ENCODE measurements at regions not wholly inside any gene's neighbourhood (a gene's known extent, or its start where the extent isn't known, plus 50 kb on each side); places are given as distances from the start of the nearest gene placed in this dataset.
"Not testable (repeated sequence)": the region's sequence is repeated elsewhere in the genome, so short reads cannot be mapped to it uniquely, and the experiment has no call there.

DNA sequence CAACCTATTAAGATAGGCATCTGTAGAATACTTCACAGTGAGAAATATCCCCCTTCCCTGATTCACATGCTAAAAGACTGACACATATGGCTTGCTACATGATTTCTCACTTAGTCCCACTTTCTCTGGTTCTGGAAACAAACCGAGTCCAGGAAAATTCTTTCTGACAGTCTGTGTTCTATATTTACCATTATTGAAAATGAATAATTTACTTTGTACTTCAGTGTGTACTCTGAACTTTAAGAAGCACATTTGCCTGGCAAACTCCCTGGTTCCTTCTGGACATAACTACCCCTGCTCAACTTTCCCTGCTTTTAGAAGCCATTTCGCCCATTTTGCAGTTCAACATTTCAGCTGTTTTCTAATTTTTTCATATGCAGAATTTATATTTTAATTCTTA lies 53.6 kb downstream of the APCS start:
- DNase-seq, result no peak

- peak; percentile 15 for DNase-seq
These were observed 59.1 kb downstream of the APCS start for GRCh38 chr1:159646687-159647086.

DNA sequence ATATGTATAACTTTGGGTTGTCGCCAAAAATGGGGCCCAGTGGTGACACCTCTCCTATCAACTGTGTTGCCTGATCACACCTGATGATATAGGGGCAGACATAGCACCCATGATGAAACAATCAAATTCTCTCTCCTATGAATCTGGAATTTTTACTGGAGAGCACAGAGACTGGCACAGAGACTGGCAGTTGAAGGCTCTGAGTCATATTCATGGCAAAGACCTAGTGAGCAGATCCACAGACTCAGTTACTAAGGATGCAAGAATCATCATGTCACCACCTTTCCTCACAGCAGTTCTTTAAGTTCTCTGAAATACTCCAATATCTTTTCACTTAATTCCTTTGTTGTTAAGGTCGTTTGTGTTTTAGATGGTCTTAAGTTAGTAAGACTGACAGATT lies 60.0 kb downstream of the APCS start:
- DNase-seq, result peak; percentile 16

DNA sequence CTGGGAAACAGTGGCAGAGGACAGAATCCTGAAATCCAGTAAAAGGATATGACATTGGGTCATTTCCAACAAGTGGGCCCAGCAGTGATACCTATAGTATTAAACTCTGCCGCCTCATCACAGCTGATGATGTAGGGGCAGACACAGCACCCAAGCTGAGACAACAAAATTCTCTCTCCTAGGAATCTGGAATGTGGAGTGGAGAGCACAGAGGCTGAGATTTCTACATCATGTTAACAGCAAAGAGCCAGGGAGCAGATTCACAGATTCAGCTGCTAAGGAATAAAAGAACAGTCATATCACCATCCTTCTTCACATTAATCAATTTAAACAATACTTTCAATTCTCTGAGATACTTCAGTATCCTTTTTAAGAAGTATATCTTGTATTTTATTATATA lies 61.9 kb downstream of the CRP start:
- no peak for DNase-seq

DNA sequence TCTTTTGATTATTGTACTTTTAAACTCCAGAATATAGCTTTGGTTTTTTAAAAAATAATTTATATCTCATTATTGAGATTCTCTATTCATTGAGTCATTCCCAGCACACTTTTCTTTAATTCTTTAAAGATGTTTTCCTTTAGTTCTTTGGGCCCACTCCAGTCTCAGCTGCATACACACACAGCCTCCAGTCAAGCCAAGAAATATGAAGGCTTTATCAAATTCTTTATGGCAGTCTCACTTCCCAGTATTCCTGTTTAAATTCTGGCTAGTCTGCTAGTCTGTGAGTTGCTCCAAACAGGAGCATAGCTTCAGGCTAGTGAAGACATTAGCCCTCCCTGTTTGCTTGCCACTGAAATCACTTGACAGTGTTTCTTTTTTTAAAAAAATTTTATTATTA lies 61.2 kb downstream of the CRP start:
- no peak for DNase-seq

- not testable (repeated sequence) for DNase-seq
These were observed 56.9 kb downstream of the CRP start for GRCh38 chr1:159657477-159657876.
